ENCODE measurements at regions not wholly inside any gene's neighbourhood (a gene's known extent, or its start where the extent isn't known, plus 50 kb on each side); places are given as distances from the start of the nearest gene placed in this dataset.

DNA sequence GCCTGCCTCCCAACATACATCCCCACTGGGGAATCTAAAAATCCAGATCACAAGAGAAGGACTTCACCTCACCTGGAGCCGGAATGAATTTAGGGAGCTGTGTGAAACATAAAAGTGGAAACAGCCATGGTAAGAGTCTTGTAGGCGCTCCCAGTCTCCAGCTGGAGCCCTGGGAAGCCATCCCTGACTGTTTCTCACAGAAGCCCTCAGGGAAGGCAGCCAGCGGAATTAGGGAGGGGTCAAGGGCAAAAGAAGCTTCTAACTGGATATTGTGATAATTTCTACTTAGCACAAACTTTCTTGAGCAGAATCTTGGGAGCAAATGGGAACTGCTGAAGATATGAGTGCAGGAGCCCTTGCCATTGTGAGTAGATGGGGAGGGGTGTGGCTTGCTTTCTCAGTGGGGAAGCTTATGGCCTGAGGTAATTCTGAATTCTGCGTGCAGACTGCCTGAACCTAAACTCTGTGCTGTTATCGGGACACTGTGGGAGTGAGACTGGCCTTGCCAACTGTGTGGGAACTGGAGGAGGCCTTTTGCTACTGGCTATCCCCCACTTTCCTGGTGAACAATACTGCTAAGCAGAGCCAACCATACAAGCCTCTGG is 174.4 kb upstream of the SMC2 start:
- no peak overlapping the region for H3K4me3 ChIP-seq (ENCODE audit: low read depth, low read length)
- no peak for DNase-seq (ENCODE audit: low read depth)
- no peak for TF ChIP-seq POLR2A (IDR thresholded peaks at IDR 0.05; ENCODE audit: extremely low read depth, insufficient read length)
- TF ChIP-seq, protein P1, sequence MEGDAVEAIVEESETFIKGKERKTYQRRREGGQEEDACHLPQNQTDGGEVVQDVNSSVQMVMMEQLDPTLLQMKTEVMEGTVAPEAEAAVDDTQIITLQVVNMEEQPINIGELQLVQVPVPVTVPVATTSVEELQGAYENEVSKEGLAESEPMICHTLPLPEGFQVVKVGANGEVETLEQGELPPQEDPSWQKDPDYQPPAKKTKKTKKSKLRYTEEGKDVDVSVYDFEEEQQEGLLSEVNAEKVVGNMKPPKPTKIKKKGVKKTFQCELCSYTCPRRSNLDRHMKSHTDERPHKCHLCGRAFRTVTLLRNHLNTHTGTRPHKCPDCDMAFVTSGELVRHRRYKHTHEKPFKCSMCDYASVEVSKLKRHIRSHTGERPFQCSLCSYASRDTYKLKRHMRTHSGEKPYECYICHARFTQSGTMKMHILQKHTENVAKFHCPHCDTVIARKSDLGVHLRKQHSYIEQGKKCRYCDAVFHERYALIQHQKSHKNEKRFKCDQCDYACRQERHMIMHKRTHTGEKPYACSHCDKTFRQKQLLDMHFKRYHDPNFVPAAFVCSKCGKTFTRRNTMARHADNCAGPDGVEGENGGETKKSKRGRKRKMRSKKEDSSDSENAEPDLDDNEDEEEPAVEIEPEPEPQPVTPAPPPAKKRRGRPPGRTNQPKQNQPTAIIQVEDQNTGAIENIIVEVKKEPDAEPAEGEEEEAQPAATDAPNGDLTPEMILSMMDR (IDR thresholded peaks at IDR 0.05; ENCODE audit: low read depth, low read length) = no peak
- TF ChIP-seq, protein P2, sequence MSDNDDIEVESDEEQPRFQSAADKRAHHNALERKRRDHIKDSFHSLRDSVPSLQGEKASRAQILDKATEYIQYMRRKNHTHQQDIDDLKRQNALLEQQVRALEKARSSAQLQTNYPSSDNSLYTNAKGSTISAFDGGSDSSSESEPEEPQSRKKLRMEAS (IDR thresholded peaks at IDR 0.05; ENCODE audit: low read depth, low read length) = no peak

DNA sequence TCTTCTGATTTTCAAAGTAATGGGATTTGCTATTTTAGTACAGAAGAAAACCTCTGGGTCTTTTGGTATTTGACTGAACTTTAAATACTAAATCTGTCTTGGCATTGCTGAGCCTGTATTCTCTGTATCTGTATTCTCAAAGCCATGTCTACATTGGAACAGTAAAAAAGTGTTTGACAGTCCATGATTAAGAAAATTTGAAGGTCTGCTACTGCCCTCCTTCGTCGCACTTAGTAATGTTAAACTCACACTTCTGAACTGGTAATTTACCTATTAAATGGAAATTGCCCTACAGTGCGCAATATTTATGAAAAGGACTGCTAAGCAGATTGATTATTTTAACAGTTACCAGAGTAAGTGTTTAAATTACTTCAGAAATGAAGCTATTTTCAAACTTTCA is 165.7 kb upstream of the SMC2 start:
- DNase-seq (ENCODE audit: low read depth) = no peak
- no peak overlapping the region for H3K4me3 ChIP-seq (ENCODE audit: low read depth, low read length)
- TF ChIP-seq POLR2A (IDR thresholded peaks at IDR 0.05; ENCODE audit: extremely low read depth, insufficient read length) = no peak
- TF ChIP-seq, protein P2 (IDR thresholded peaks at IDR 0.05; ENCODE audit: low read depth, low read length) = no peak
- TF ChIP-seq, protein P1 (IDR thresholded peaks at IDR 0.05; ENCODE audit: low read depth, low read length) = no peak

DNA sequence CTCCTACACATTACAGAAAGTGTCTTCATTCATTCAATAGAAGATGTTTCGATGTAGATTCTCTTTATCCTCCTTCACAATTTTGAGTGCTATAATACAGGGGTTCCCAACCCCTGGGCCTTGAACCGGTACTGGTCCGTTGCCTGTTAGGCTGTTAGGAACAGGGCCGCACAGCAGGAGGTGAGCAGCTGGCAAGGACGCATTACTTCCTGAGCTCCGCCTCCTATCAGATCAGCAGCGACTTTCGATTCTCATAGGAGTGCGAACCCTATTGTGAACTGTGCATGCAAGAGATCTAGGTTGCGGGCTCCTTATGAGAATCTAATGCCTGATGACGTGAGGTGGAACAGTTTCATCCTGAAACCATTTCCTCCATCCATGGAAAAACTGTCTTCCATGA is 153.0 kb upstream of the SMC2 start:
- TF ChIP-seq, protein P1 (IDR thresholded peaks at IDR 0.05; ENCODE audit: low read depth, low read length) = no peak
- TF ChIP-seq, protein P2 (IDR thresholded peaks at IDR 0.05; ENCODE audit: low read depth, low read length) = no peak
- TF ChIP-seq MYC (IDR thresholded peaks at IDR 0.05; ENCODE audit: low read depth, low read length) = no peak
- no peak for TF ChIP-seq POLR2A (IDR thresholded peaks at IDR 0.05; ENCODE audit: extremely low read depth, insufficient read length)
- DNase-seq (ENCODE audit: low read depth) = no peak
- H3K4me3 ChIP-seq (ENCODE audit: low read depth, low read length) = no peak overlapping the region

DNA sequence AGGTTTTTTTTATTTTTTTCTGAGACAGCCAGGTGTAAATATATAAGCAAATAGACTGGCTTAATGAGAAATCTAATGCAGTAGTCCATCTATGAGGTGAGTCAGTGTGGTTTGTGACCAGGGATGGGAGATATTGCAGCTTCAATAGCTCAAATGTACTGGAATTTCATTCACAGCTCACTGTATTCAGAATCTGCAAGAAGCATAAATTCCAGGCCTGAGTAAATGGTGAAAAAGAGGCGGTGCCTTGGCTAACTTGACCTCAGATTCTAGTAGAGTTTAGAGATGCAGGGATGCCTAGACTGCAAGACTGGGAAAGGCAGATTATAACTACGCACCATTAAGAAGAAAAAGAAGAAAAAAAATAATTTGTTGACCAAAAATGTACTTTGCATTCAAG is 151.9 kb upstream of the SMC2 start:
- TF ChIP-seq POLR2A (IDR thresholded peaks at IDR 0.05; ENCODE audit: extremely low read depth, insufficient read length) (no peak), MYC (IDR thresholded peaks at IDR 0.05; ENCODE audit: low read depth, low read length) (no peak)
- TF ChIP-seq, protein P1 (IDR thresholded peaks at IDR 0.05; ENCODE audit: low read depth, low read length) = no peak
- TF ChIP-seq, protein P2 (IDR thresholded peaks at IDR 0.05; ENCODE audit: low read depth, low read length) = no peak
- no peak overlapping the region for H3K4me3 ChIP-seq (ENCODE audit: low read depth, low read length)
- DNase-seq (ENCODE audit: low read depth) = no peak

DNA sequence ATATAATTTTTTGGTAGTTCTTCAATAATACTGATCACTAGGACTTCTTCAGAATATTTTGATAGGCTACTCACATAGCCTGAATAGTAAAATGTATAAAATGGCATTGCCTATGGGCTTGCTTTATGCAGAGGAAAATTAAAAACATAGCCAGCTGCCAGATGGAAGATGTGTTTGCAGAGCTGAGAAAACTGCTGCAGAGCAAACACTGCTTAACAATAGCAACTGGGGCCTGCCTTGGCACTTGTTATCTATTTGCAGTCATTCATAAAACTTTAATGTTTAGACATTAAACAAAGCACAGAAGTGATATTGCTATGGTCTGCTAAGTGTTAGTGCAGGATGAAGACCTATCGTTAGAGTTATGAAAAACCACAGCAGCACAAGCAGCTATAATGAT is 151.5 kb upstream of the SMC2 start:
- H3K4me3 ChIP-seq (ENCODE audit: low read depth, low read length) = no peak overlapping the region

More for the DNA sequence above, 151.5 kb upstream of the SMC2 start:
- DNase-seq (ENCODE audit: low read depth) = no peak
- no peak for TF ChIP-seq POLR2A (IDR thresholded peaks at IDR 0.05; ENCODE audit: extremely low read depth, insufficient read length)
- no peak for TF ChIP-seq MYC (IDR thresholded peaks at IDR 0.05; ENCODE audit: low read depth, low read length)
- TF ChIP-seq, protein P2 (IDR thresholded peaks at IDR 0.05; ENCODE audit: low read depth, low read length) = no peak
- TF ChIP-seq, protein P1 (IDR thresholded peaks at IDR 0.05; ENCODE audit: low read depth, low read length) = no peak

All from NB4 (cell line).